WTC11 (cell line): ENCODE measurements at regions not wholly inside any gene's neighbourhood (a gene's known extent, or its start where the extent isn't known, plus 50 kb on each side); places are given as distances from the start of the nearest gene placed in this dataset.

ENCODE experiments used
- AFF4 ChIP-seq: sonication (generic); formaldehyde crosslinking; IDR thresholded peaks from 2 replicates; pipeline ENCODE4 v1.8.1; 2023; ENCODE audit warnings: mild to moderate bottlenecking, missing genetic modification reagents, borderline replicate concordance
- ATF2 ChIP-seq: sonication (generic); formaldehyde crosslinking; IDR thresholded peaks from 2 replicates; pipeline ENCODE4 v1.8.1; 2022; ENCODE audit warnings: low read depth, missing genetic modification reagents, borderline replicate concordance
- GTF2I ChIP-seq: fragments of 250-450 bp; sonication (Bioruptor Pico); conservative IDR thresholded peaks from 2 replicates; pipeline ENCODE4 v1.4.0; 2021; ENCODE audit warnings: mild to moderate bottlenecking
- HMGXB4 ChIP-seq: sonication (generic); formaldehyde crosslinking; IDR thresholded peaks from 2 replicates; pipeline ENCODE4 v1.8.1; 2023; ENCODE audit warnings: mild to moderate bottlenecking, moderate library complexity, missing genetic modification reagents
- MYBL2 ChIP-seq: sonication (generic); formaldehyde crosslinking; IDR thresholded peaks from 2 replicates; pipeline ENCODE4 v1.8.1; 2023; ENCODE audit warnings: mild to moderate bottlenecking, moderate library complexity, missing genetic modification reagents
- NFE2L1 ChIP-seq: sonication (generic); formaldehyde crosslinking; IDR thresholded peaks from 2 replicates; pipeline ENCODE4 v1.8.1; 2023; ENCODE audit warnings: missing genetic modification reagents
- SP1 ChIP-seq: sonication (generic); formaldehyde crosslinking; conservative IDR thresholded peaks from 2 replicates; pipeline ENCODE4 v1.8.1; 2022; ENCODE audit warnings: missing genetic modification reagents
- USF1 ChIP-seq: sonication (generic); formaldehyde crosslinking; IDR thresholded peaks from 2 replicates; pipeline ENCODE4 v1.8.0; 2022; ENCODE audit warnings: mild to moderate bottlenecking, missing genetic modification reagents
- ZNF138 ChIP-seq: sonication (generic); formaldehyde crosslinking; conservative IDR thresholded peaks from 2 replicates; pipeline ENCODE4 v1.8.1; 2022; ENCODE audit warnings: mild to moderate bottlenecking, moderate library complexity, missing genetic modification reagents
- ZNF512 ChIP-seq: sonication (generic); formaldehyde crosslinking; IDR thresholded peaks from 2 replicates; pipeline ENCODE4 v1.8.1; 2022; ENCODE audit warnings: missing genetic modification reagents, borderline replicate concordance
- TF ChIP-seq, protein P1 (sequence below): fragments of 200-600 bp; IDR thresholded peaks from 2 replicates; pipeline ENCODE4 v1.8.0; 2022; ENCODE audit warnings: antibody characterized with exemption

DNA sequence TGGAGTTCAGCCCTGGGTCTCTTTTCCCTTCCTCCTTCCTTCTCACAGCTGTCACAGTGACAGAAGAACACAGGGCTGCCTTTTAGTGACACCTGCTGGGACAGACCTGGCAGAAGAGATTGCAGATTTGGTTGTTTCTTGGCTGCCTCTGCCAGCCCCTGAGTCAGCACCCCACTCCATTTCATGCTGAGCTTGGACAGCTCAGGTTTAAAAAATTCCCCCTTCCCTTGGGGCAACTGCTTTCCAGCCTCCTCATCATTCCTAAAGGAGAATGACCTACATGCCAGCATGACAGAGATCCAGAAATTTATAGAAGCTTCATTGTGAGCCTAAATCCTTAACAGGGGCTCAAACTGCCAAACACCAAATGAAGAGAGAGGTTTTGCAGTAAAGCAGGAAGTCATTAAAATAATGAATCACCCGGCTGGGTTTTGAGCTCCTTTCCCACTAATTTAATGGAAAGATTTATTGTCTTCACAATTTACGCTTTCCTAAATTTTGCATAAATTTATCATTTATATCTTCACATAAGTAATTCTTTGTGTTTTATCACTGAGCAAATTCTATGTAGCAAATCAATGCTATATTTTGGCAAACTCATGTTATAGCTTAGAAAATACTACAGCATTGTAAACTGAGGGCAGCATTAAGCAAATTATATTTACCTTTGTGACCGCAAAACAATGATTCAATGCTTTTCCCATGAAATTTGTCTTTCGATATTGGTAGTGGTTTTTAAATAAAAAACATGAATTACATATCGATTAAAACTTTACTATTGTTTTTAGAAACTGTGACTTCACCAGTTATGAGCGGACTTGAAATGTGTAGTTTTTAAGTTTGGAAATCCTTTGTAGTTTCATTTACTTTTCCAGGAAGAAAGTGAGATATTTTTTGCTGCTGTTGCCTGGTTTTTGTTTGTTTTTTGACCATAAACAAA lies 399.5 kb upstream of the ANKRD30A start:
- TF ChIP-seq ATF2 = no peak
- TF ChIP-seq, protein P1, sequence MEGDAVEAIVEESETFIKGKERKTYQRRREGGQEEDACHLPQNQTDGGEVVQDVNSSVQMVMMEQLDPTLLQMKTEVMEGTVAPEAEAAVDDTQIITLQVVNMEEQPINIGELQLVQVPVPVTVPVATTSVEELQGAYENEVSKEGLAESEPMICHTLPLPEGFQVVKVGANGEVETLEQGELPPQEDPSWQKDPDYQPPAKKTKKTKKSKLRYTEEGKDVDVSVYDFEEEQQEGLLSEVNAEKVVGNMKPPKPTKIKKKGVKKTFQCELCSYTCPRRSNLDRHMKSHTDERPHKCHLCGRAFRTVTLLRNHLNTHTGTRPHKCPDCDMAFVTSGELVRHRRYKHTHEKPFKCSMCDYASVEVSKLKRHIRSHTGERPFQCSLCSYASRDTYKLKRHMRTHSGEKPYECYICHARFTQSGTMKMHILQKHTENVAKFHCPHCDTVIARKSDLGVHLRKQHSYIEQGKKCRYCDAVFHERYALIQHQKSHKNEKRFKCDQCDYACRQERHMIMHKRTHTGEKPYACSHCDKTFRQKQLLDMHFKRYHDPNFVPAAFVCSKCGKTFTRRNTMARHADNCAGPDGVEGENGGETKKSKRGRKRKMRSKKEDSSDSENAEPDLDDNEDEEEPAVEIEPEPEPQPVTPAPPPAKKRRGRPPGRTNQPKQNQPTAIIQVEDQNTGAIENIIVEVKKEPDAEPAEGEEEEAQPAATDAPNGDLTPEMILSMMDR = no peak
- TF ChIP-seq MYBL2 = no peak
- no peak for TF ChIP-seq ZNF512 (CRISPR knock-in tag)
- no peak for TF ChIP-seq NFE2L1 (CRISPR knock-in tag)
- TF ChIP-seq USF1 = no peak
- TF ChIP-seq AFF4 = no peak
- no peak for TF ChIP-seq SP1 (CRISPR knock-in tag)
- TF ChIP-seq ZNF138 (CRISPR knock-in tag) = no peak
- no peak for TF ChIP-seq GTF2I (CRISPR knock-in tag)
- no peak for TF ChIP-seq HMGXB4 (CRISPR knock-in tag)
